GM10248 (cell line): ENCODE measurements at regions not wholly inside any gene's neighbourhood (a gene's known extent, or its start where the extent isn't known, plus 50 kb on each side); places are given as distances from the start of the nearest gene placed in this dataset.

Experiments
- CTCF ChIA-PET: fragments of 300-600 bp; sonication (Branson Sonifier 250); formaldehyde crosslinking; extraction: SDS; loops from one replicate; lab custom pipeline; 2021; ENCODE audit warnings: antibody characterized with exemption; lab: Yijun Ruan, JAX
- POLR2A ChIA-PET: fragments of 350-650 bp; sonication (Branson Sonifier 250); formaldehyde crosslinking; extraction: SDS; loops from one replicate; lab custom pipeline; 2020; ENCODE audit warnings: antibody characterized with exemption; lab: Yijun Ruan, JAX
- DNase-seq: peaks from one replicate; pipeline ENCODE4 v3.0.0; 2012; ENCODE audit errors: extremely low spot score
- CTCF ChIP-seq: IDR thresholded peaks from 2 replicates; pipeline ENCODE4 v1.5.1; 2012; ENCODE audit warnings: mild to moderate bottlenecking, low read depth; ENCODE audit errors: extremely low read depth, missing control alignments, control extremely low read depth

- TF ChIP-seq CTCF = no peak
- ChIA-PET CTCF (interaction anchor here (1.2 to 3.2 kb wide), 4 partner anchors 9 to 23 kb away, joined by 3 to 15 read pairs (median 4); no protein-coding TSS in a partner anchor), POLR2A (no interaction called here)
- no peak for DNase-seq
These were observed 120.5 kb upstream of the RUNX1 start for GRCh38 chr21:35169574-35169973.

- ChIA-PET POLR2A (no interaction called here), CTCF (interaction anchor here (3.2 kb wide), 1 partner anchor 8 kb away, joined by 15 read pairs; no protein-coding TSS in a partner anchor)
- no peak for TF ChIP-seq CTCF
- DNase-seq = no peak
These were observed 119.6 kb upstream of the RUNX1 start for GRCh38 chr21:35168735-35169134.

DNA sequence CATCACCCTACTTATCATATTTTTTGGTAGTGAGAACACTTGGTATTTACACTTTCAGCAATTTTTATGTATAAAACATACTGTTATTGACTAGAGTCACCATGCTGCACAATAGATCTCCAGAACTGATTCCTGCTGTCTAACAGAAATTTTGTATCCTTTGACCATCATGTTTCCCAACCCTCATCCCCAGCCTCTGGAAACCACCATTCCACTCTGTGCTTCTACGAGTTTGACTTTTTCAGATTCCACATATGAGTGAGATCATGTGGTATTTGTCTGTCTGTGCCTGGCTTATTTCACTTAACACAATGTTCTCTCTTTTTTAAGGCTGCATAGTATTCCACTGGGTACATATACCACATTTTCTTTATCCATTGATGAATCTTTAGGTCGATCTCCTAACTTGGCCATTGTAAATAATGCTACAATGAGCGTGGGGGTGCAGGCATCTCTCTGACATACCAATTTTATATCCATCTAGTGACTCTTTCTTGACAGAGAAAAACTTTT lies 115.9 kb upstream of the RUNX1 start:
- CTCF ChIA-PET = no interaction called here
- DNase-seq = no peak
- POLR2A ChIA-PET = no interaction called here
- TF ChIP-seq CTCF = no peak

- POLR2A ChIA-PET = no interaction called here
- TF ChIP-seq CTCF = no peak
- no peak for DNase-seq
- CTCF ChIA-PET = no interaction called here
These were observed 115.3 kb upstream of the RUNX1 start for GRCh38 chr21:35164380-35164779.

DNA sequence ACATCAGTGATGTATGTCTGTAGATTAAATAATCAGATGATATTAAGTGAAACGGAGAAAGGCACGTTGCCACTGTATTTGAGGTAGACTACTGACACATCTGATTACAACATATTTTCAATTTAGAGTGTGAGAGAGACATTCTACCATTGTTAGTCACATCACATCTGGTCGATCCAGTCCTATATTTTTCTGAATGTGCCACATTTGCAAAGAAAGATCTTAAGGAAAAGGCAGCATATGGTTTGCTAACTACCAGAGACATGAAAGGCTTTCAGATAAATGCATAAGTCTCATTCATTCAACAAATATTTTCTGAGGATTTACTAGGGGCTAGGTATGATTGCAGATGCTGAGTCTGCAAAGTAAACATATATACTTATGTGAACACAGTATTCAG lies 114.3 kb upstream of the RUNX1 start:
- no peak for TF ChIP-seq CTCF
- POLR2A ChIA-PET = no interaction called here
- no peak for DNase-seq
- CTCF ChIA-PET = no interaction called here

DNA sequence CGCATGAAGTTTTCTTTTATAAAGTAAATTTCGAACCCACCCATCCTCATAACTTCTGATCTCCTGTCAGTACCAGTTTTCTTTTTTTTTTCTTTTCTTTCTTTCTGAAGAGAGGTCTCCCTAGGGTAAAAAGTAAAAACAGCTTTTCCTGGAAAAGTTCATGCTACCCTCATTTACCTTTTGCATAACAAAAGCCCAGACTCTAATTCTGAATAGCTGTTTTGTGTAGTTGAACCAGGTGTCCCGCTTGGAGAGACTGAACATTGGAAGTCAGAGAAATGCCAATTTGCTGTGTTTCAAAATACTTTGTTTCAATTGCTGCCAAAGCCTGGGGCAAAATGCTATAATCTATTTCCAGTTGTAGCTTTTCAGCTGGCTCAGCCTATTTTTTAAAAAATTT lies 113.7 kb upstream of the RUNX1 start:
- ChIA-PET POLR2A (no interaction called here), CTCF (interaction anchor here (1.1 to 1.6 kb wide), 2 partner anchors 36 to 68 kb away, joined by 3 read pairs; no protein-coding TSS in a partner anchor)
- no peak for TF ChIP-seq CTCF
- DNase-seq = no peak
